Ishikawa (cell line): ENCODE measurements at regions not wholly inside any gene's neighbourhood (a gene's known extent, or its start where the extent isn't known, plus 50 kb on each side); places are given as distances from the start of the nearest gene placed in this dataset.

Source experiments
- CEBPB ChIP-seq: IDR thresholded peaks from 2 replicates; pipeline ENCODE4 v1.6.1; 2012
- EGR1 ChIP-seq: IDR thresholded peaks from 2 replicates; pipeline ENCODE4 v1.6.1; 2012
- EP300 ChIP-seq: IDR thresholded peaks from 2 replicates; pipeline ENCODE4 v1.6.1; 2012; ENCODE audit warnings: borderline replicate concordance
- FOXM1 ChIP-seq: IDR thresholded peaks from 2 replicates; pipeline ENCODE4 v1.6.1; 2012; ENCODE audit warnings: low read depth, borderline replicate concordance
- RAD21 ChIP-seq: IDR thresholded peaks from 2 replicates; pipeline ENCODE4 v1.6.1; 2012; ENCODE audit warnings: low read depth
- TCF12 ChIP-seq: IDR thresholded peaks from 2 replicates; pipeline ENCODE4 v1.6.1; 2012; ENCODE audit warnings: low read depth
- TEAD4 ChIP-seq: IDR thresholded peaks from 2 replicates; pipeline ENCODE4 v1.6.1; 2012
- YY1 ChIP-seq: IDR thresholded peaks from 2 replicates; pipeline ENCODE4 v1.6.1; 2012; ENCODE audit warnings: low read depth
- ZBTB7A ChIP-seq: IDR thresholded peaks from 2 replicates; pipeline ENCODE4 v1.6.1; 2012; ENCODE audit warnings: low read depth
- TF ChIP-seq, protein P1 (sequence below): IDR thresholded peaks from 2 replicates; pipeline ENCODE4 v1.6.1; 2012
- TF ChIP-seq, protein P2 (sequence below): IDR thresholded peaks from 2 replicates; pipeline ENCODE4 v1.6.1; 2012; ENCODE audit warnings: low read depth, mild to moderate bottlenecking
- TF ChIP-seq, protein P3 (sequence below): IDR thresholded peaks from 2 replicates; pipeline ENCODE4 v1.6.1; 2012

DNA sequence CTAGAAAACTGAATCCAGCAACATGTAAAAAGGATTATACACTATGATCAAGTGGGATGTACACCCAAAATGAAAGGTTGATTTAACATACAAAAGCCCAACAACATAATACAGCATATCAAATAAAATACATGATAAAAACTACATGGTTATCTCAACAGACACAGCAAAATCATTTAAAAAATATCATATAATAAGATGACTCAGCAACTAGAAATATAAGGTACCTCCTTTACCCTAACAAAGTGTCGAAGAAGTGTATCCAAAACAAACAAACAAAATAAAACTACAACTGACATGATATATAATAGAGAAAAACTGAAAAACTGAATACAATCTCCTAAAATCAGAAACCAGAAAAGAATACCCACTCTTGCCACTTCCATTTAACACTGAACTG is 969.1 kb downstream of the AMY1C start:
- TF ChIP-seq YY1 = no peak
- TF ChIP-seq, protein P1, sequence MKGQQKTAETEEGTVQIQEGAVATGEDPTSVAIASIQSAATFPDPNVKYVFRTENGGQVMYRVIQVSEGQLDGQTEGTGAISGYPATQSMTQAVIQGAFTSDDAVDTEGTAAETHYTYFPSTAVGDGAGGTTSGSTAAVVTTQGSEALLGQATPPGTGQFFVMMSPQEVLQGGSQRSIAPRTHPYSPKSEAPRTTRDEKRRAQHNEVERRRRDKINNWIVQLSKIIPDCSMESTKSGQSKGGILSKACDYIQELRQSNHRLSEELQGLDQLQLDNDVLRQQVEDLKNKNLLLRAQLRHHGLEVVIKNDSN = no peak
- no peak for TF ChIP-seq RAD21
- TF ChIP-seq, protein P2, sequence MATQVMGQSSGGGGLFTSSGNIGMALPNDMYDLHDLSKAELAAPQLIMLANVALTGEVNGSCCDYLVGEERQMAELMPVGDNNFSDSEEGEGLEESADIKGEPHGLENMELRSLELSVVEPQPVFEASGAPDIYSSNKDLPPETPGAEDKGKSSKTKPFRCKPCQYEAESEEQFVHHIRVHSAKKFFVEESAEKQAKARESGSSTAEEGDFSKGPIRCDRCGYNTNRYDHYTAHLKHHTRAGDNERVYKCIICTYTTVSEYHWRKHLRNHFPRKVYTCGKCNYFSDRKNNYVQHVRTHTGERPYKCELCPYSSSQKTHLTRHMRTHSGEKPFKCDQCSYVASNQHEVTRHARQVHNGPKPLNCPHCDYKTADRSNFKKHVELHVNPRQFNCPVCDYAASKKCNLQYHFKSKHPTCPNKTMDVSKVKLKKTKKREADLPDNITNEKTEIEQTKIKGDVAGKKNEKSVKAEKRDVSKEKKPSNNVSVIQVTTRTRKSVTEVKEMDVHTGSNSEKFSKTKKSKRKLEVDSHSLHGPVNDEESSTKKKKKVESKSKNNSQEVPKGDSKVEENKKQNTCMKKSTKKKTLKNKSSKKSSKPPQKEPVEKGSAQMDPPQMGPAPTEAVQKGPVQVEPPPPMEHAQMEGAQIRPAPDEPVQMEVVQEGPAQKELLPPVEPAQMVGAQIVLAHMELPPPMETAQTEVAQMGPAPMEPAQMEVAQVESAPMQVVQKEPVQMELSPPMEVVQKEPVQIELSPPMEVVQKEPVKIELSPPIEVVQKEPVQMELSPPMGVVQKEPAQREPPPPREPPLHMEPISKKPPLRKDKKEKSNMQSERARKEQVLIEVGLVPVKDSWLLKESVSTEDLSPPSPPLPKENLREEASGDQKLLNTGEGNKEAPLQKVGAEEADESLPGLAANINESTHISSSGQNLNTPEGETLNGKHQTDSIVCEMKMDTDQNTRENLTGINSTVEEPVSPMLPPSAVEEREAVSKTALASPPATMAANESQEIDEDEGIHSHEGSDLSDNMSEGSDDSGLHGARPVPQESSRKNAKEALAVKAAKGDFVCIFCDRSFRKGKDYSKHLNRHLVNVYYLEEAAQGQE = no peak
- TF ChIP-seq TCF12 = no peak
- TF ChIP-seq FOXM1 = no peak
- TF ChIP-seq, protein P3, sequence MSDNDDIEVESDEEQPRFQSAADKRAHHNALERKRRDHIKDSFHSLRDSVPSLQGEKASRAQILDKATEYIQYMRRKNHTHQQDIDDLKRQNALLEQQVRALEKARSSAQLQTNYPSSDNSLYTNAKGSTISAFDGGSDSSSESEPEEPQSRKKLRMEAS = no peak
- TF ChIP-seq ZBTB7A = no peak
- TF ChIP-seq EP300 = no peak
- TF ChIP-seq EGR1 = no peak
- TF ChIP-seq TEAD4 = no peak
- no peak for TF ChIP-seq CEBPB
